Activated CD4-positive, alpha-beta memory T cell treated with anti-CD3 and anti-CD28 coated beads for 36 hours (primary cell): ENCODE measurements at regions not wholly inside any gene's neighbourhood (a gene's known extent, or its start where the extent isn't known, plus 50 kb on each side); places are given as distances from the start of the nearest gene placed in this dataset.
A peak's percentile ranks its signal among the peaks of the same experiment; 100 is the strongest.

Source experiments
- CTCF ChIA-PET: fragments of 350-600 bp; sonication (Branson Sonifier 250); formaldehyde crosslinking; loops from one replicate; lab custom pipeline; 2021; ENCODE audit warnings: antibody characterized with exemption, inconsistent platforms; lab: Charles Lee
- POLR2A ChIA-PET: fragments of 350-600 bp; sonication (Branson Sonifier 250); formaldehyde crosslinking; loops from one replicate; lab custom pipeline; 2021; ENCODE audit warnings: antibody characterized with exemption; lab: Charles Lee
- DNase-seq: peaks from one replicate; pipeline ENCODE4 v3.0.0-alpha.2; 2020
- H3K27ac Mint-ChIP-seq: one replicate; pipeline ENCODE4 v1.8.0; 2021; ENCODE audit warnings: mixed read lengths
- H3K27me3 Mint-ChIP-seq: one replicate; pipeline ENCODE4 v1.8.0; 2021; ENCODE audit warnings: mixed read lengths
- H3K36me3 Mint-ChIP-seq: one replicate; pipeline ENCODE4 v1.8.0; 2021; ENCODE audit warnings: mixed read lengths
- H3K4me1 Mint-ChIP-seq: one replicate; pipeline ENCODE4 v1.8.0; 2021; ENCODE audit warnings: low read depth, mixed read lengths
- H3K4me3 Mint-ChIP-seq: one replicate; pipeline ENCODE4 v1.8.0; 2021; ENCODE audit warnings: mild to moderate bottlenecking, mixed read lengths
- H3K9me3 Mint-ChIP-seq: one replicate; pipeline ENCODE4 v1.8.0; 2021; ENCODE audit warnings: mixed read lengths
- intact Hi-C: fragments of 100-400 bp; cut with micrococcal nuclease; formaldehyde crosslinking; loops from one replicate; pipeline ENCODE4 v1.15.1; 2023

GRCh38 chr1:115425442-115425841 lies 87.4 kb upstream of the NGF start:
- POLR2A ChIA-PET = no interaction called here
- intact Hi-C loops = no loop called here
- no peak for DNase-seq
- Mint-ChIP-seq H3K27me3 (peaks cover 27% of the 10 kb centered on the region), H3K4me3 (no peak overlapping the region), H3K36me3 (no peaks in the 10 kb centered on the region), H3K9me3 (no peaks in the 10 kb centered on the region), H3K27ac (no peak overlapping the region), H3K4me1 (no peaks in the 10 kb centered on the region)
- CTCF ChIA-PET = no interaction called here

- ChIA-PET CTCF (interaction anchor here (1.2 kb wide), 1 partner anchor 284 kb away, joined by 3 read pairs; no protein-coding TSS in a partner anchor), POLR2A (no interaction called here)
- H3K27me3 Mint-ChIP-seq = peaks cover 27% of the 10 kb centered on the region
- no peak overlapping the region for H3K4me3 Mint-ChIP-seq
- H3K4me1 Mint-ChIP-seq = peaks cover 3% of the 10 kb centered on the region
- intact Hi-C loops = no loop called here
- no peak overlapping the region for H3K27ac Mint-ChIP-seq
- no peak for DNase-seq
- H3K9me3 Mint-ChIP-seq = no peaks in the 10 kb centered on the region
- no peaks in the 10 kb centered on the region for H3K36me3 Mint-ChIP-seq
Observed at GRCh38 chr1:115423776-115424175, 85.7 kb upstream of the NGF start.

- H3K4me1 Mint-ChIP-seq = peaks cover 3% of the 10 kb centered on the region
- H3K27ac Mint-ChIP-seq = no peak overlapping the region
- no peak for DNase-seq
- H3K4me3 Mint-ChIP-seq = no peak overlapping the region
- peaks cover 13% of the 10 kb centered on the region for H3K27me3 Mint-ChIP-seq
- ChIA-PET POLR2A (no interaction called here), CTCF (no interaction called here)
- no peaks in the 10 kb centered on the region for H3K9me3 Mint-ChIP-seq
- intact Hi-C loops = no loop called here
- H3K36me3 Mint-ChIP-seq = no peaks in the 10 kb centered on the region
Observed at GRCh38 chr1:115419571-115419970, 81.5 kb upstream of the NGF start.

DNA sequence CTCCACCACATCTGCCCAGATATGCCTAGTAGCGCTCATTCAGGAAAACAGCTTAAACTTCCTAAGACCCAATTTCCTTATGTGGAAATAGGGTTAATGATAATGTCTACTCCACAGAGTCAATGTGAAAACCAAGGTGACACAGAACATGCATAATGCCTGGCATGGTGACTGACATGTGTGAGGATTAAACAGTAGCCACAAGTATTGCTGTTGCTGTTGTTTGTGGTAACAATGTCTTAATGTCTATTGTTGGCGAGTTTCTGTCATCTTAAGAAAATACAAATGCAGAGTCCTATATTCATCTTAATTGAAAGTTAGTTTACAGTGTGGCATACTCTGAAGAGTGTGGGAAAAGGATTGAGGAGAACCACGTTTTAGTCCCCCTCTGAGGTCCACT lies 75.6 kb upstream of the NGF start:
- H3K4me3 Mint-ChIP-seq = no peak overlapping the region
- DNase-seq = no peak
- POLR2A ChIA-PET = no interaction called here
- H3K27me3 Mint-ChIP-seq = peaks cover 10% of the 10 kb centered on the region
- CTCF ChIA-PET = no interaction called here
- H3K9me3 Mint-ChIP-seq = no peaks in the 10 kb centered on the region
- peaks cover 4% of the 10 kb centered on the region for H3K4me1 Mint-ChIP-seq
- no peaks in the 10 kb centered on the region for H3K36me3 Mint-ChIP-seq
- intact Hi-C loops = no loop called here
- H3K27ac Mint-ChIP-seq = no peak overlapping the region

- H3K9me3 Mint-ChIP-seq = no peaks in the 10 kb centered on the region
- no peak overlapping the region for H3K27ac Mint-ChIP-seq
- intact Hi-C loops = no loop called here
- POLR2A ChIA-PET = no interaction called here
- no peak for DNase-seq
- H3K4me3 Mint-ChIP-seq = no peak overlapping the region
- peaks cover 10% of the 10 kb centered on the region for H3K27me3 Mint-ChIP-seq
- H3K4me1 Mint-ChIP-seq = peaks cover 4% of the 10 kb centered on the region
- no peaks in the 10 kb centered on the region for H3K36me3 Mint-ChIP-seq
- CTCF ChIA-PET = no interaction called here
Observed at GRCh38 chr1:115413208-115413607, 75.2 kb upstream of the NGF start.

GRCh38 chr1:115412733-115413132 lies 74.7 kb upstream of the NGF start:
- Mint-ChIP-seq H3K4me3 (no peak overlapping the region), H3K36me3 (no peaks in the 10 kb centered on the region), H3K27me3 (peaks cover 11% of the 10 kb centered on the region), H3K4me1 (peaks cover 4% of the 10 kb centered on the region), H3K27ac (no peak overlapping the region), H3K9me3 (no peaks in the 10 kb centered on the region)
- intact Hi-C loops = no loop called here
- DNase-seq = no peak
- CTCF ChIA-PET = no interaction called here
- POLR2A ChIA-PET = no interaction called here

- no peak overlapping the region for H3K27ac Mint-ChIP-seq
- intact Hi-C loops = no loop called here
- no peak overlapping the region for H3K4me3 Mint-ChIP-seq
- peaks cover 15% of the 10 kb centered on the region for H3K27me3 Mint-ChIP-seq
- no peaks in the 10 kb centered on the region for H3K9me3 Mint-ChIP-seq
- no peaks in the 10 kb centered on the region for H3K36me3 Mint-ChIP-seq
- CTCF ChIA-PET = no interaction called here
- DNase-seq = no peak
- H3K4me1 Mint-ChIP-seq = peaks cover 4% of the 10 kb centered on the region
- POLR2A ChIA-PET = no interaction called here
Observed at GRCh38 chr1:115412286-115412685, 74.2 kb upstream of the NGF start.

GRCh38 chr1:115411371-115412063 lies 73.5 kb upstream of the NGF start:
- no peak overlapping the region for H3K4me3 Mint-ChIP-seq

GRCh38 chr1:115409094-115410015 lies 71.3 kb upstream of the NGF start:
- Mint-ChIP-seq H3K4me1 (peaks cover 4% of the 10 kb centered on the region), H3K27me3 (peaks cover 12% of the 10 kb centered on the region), H3K9me3 (no peaks in the 10 kb centered on the region), H3K27ac (no peak overlapping the region), H3K4me3 (no peak overlapping the region), H3K36me3 (no peaks in the 10 kb centered on the region)
- ChIA-PET CTCF (no interaction called here), POLR2A (no interaction called here)
- no peak for DNase-seq
- intact Hi-C loops = no loop called here

More at GRCh38 chr1:115411371-115412063, 73.5 kb upstream of the NGF start:
- H3K36me3 Mint-ChIP-seq = no peaks in the 10 kb centered on the region
- peaks cover 4% of the 10 kb centered on the region for H3K4me1 Mint-ChIP-seq
- no peaks in the 10 kb centered on the region for H3K9me3 Mint-ChIP-seq
- ChIA-PET POLR2A (no interaction called here), CTCF (no interaction called here)
- peaks cover 13% of the 10 kb centered on the region for H3K27me3 Mint-ChIP-seq
- DNase-seq = peak; percentile 10
- intact Hi-C loops = no loop called here
- no peak overlapping the region for H3K27ac Mint-ChIP-seq

DNA sequence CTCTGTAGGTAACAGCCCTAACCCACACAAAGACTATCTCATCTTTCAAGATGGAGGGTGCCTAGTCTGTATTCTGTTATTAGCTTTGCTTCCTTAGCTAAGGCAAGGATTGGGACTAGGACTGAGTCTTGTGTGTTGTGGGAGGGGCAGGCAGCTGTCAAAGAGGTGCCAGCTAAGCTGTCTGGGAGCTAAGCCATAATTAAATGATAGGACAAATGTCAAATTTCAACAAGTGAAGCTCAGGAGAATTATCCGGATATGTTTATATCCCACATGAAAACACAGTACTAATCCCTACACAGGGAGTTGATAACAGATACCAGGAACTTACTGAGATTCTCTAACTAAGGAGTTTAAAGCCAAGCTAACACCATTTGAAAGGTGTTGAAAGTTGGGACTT lies 70.5 kb upstream of the NGF start:
- peaks cover 11% of the 10 kb centered on the region for H3K27me3 Mint-ChIP-seq
- intact Hi-C loops = no loop called here
- H3K36me3 Mint-ChIP-seq = no peaks in the 10 kb centered on the region
- no peak for DNase-seq
- ChIA-PET POLR2A (no interaction called here), CTCF (no interaction called here)
- no peak overlapping the region for H3K27ac Mint-ChIP-seq
- H3K4me1 Mint-ChIP-seq = peaks cover 4% of the 10 kb centered on the region
- no peak overlapping the region for H3K4me3 Mint-ChIP-seq
- no peaks in the 10 kb centered on the region for H3K9me3 Mint-ChIP-seq

DNA sequence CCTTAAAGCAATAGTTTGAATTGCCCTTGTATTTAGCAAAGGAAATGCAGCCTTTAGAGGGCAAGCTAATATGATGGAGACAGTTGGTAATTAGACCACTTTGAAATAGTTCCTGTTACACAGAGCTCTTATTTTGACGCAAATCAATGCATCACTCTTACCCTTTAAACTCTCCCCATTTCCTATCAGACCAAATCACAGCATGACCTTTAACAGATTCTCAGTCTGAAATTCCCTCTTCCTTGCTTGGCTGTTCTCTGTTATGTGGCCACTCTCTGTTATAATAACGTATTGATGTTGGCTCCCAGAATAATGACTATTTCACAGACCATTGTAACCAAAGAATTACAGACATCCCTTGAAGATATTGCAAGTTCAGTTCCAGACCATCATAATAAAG lies 66.9 kb upstream of the NGF start:
- intact Hi-C loops = no loop called here

GRCh38 chr1:115402753-115403184 lies 64.7 kb upstream of the NGF start:
- POLR2A ChIA-PET = interaction anchor here (0.6 kb wide), 1 partner anchor 48 kb away, joined by 3 read pairs; no protein-coding TSS in a partner anchor
- Mint-ChIP-seq H3K27me3 (peaks cover 6% of the 10 kb centered on the region), H3K27ac (no peak overlapping the region), H3K4me3 (no peak overlapping the region), H3K36me3 (no peaks in the 10 kb centered on the region), H3K9me3 (no peaks in the 10 kb centered on the region), H3K4me1 (no peaks in the 10 kb centered on the region)
- DNase-seq = no peak
- CTCF ChIA-PET = no interaction called here
- intact Hi-C loops = no loop called here

More for the DNA sequence above, 66.9 kb upstream of the NGF start:
- Mint-ChIP-seq H3K27ac (no peak overlapping the region), H3K4me1 (no peaks in the 10 kb centered on the region), H3K4me3 (no peak overlapping the region), H3K27me3 (peaks cover 6% of the 10 kb centered on the region), H3K9me3 (no peaks in the 10 kb centered on the region), H3K36me3 (no peaks in the 10 kb centered on the region)
- ChIA-PET POLR2A (no interaction called here), CTCF (no interaction called here)
- no peak for DNase-seq
